Brain microvascular endothelial cell (primary cell): ENCODE measurements at regions not wholly inside any gene's neighbourhood (a gene's known extent, or its start where the extent isn't known, plus 50 kb on each side); places are given as distances from the start of the nearest gene placed in this dataset.

ENCODE experiments used
- DNase-seq: peaks from one replicate; pipeline ENCODE4 v3.0.0-alpha.2; 2020
- H3K27ac ChIP-seq: fragments of 250-450 bp; sonication (Bioruptor Pico); 2 replicates; pipeline ENCODE4 v1.5.1; 2020; ENCODE audit warnings: mild to moderate bottlenecking, moderate library complexity
- H3K27me3 ChIP-seq: fragments of 250-450 bp; sonication (Bioruptor Pico); replicated peaks from 2 replicates; pipeline ENCODE4 v1.5.1; 2020; ENCODE audit warnings: mild to moderate bottlenecking
- H3K36me3 ChIP-seq: fragments of 250-450 bp; sonication (Bioruptor Pico); replicated peaks from 2 replicates; pipeline ENCODE4 v1.5.1; 2020; ENCODE audit warnings: mild to moderate bottlenecking
- H3K4me3 ChIP-seq: 2 replicates; pipeline ENCODE4 v1.5.1; 2011; ENCODE audit warnings: low read depth, mild to moderate bottlenecking, control low read depth, low read length, moderate library complexity
- CTCF ChIP-seq: IDR thresholded peaks from 2 replicates; pipeline ENCODE4 v1.5.1; 2011; ENCODE audit warnings: low read depth, mild to moderate bottlenecking, moderate library complexity, low read length, control low read depth, inconsistent platforms; ENCODE audit errors: missing control alignments
- in situ Hi-C: cut with HindIII; loops from 2 replicates; pipeline ENCODE4 v1.10.0; 2017; ENCODE audit warnings: low sequenced_read_pairs, low pct_ligation_motif_present

- Histone ChIP-seq H3K27me3 (no peaks in the 10 kb centered on the region), H3K4me3 (no peak overlapping the region), H3K27ac (no peak overlapping the region), H3K36me3 (no peaks in the 10 kb centered on the region)
- DNase-seq = no peak
- no peak for TF ChIP-seq CTCF
- in situ Hi-C loops = no loop called here
These were observed 429.9 kb upstream of the KLF6 start for GRCh38 chr10:4214908-4215307.

- no peak for DNase-seq
- TF ChIP-seq CTCF = no peak
- Histone ChIP-seq H3K36me3 (no peaks in the 10 kb centered on the region), H3K27ac (no peak overlapping the region), H3K4me3 (no peak overlapping the region), H3K27me3 (no peaks in the 10 kb centered on the region)
- in situ Hi-C loops = no loop called here
These were observed 428.4 kb upstream of the KLF6 start for GRCh38 chr10:4213441-4213840.

GRCh38 chr10:4212111-4212630 is 427.2 kb upstream of the KLF6 start:
- H3K36me3 ChIP-seq = no peaks in the 10 kb centered on the region
- no peak for TF ChIP-seq CTCF
- DNase-seq = no peak
- H3K4me3 ChIP-seq = no peak overlapping the region
- H3K27ac ChIP-seq = no peak overlapping the region
- in situ Hi-C loops = no loop called here
- H3K27me3 ChIP-seq = no peaks in the 10 kb centered on the region

GRCh38 chr10:4208499-4208898 is 423.5 kb upstream of the KLF6 start:
- Histone ChIP-seq H3K27me3 (no peaks in the 10 kb centered on the region), H3K36me3 (no peaks in the 10 kb centered on the region), H3K4me3 (no peak overlapping the region), H3K27ac (no peak overlapping the region)
- TF ChIP-seq CTCF = no peak
- in situ Hi-C loops = no loop called here
- DNase-seq = no peak

GRCh38 chr10:4205113-4205512 is 420.1 kb upstream of the KLF6 start:
- Histone ChIP-seq H3K27me3 (no peaks in the 10 kb centered on the region), H3K27ac (no peak overlapping the region), H3K36me3 (no peaks in the 10 kb centered on the region), H3K4me3 (no peak overlapping the region)
- no peak for TF ChIP-seq CTCF
- in situ Hi-C loops = no loop called here
- no peak for DNase-seq

GRCh38 chr10:4202938-4203337 is 417.9 kb upstream of the KLF6 start:
- no peak overlapping the region for H3K27ac ChIP-seq
- no peak for DNase-seq
- no peaks in the 10 kb centered on the region for H3K36me3 ChIP-seq
- TF ChIP-seq CTCF = no peak
- H3K27me3 ChIP-seq = no peaks in the 10 kb centered on the region
- in situ Hi-C loops = no loop called here
- no peak overlapping the region for H3K4me3 ChIP-seq
